ENCODE measurements at regions not wholly inside any gene's neighbourhood (a gene's known extent, or its start where the extent isn't known, plus 50 kb on each side); places are given as distances from the start of the nearest gene placed in this dataset.
"Not testable (repeated sequence)": the region's sequence is repeated elsewhere in the genome, so short reads cannot be mapped to it uniquely, and the experiment has no call there.

DNA sequence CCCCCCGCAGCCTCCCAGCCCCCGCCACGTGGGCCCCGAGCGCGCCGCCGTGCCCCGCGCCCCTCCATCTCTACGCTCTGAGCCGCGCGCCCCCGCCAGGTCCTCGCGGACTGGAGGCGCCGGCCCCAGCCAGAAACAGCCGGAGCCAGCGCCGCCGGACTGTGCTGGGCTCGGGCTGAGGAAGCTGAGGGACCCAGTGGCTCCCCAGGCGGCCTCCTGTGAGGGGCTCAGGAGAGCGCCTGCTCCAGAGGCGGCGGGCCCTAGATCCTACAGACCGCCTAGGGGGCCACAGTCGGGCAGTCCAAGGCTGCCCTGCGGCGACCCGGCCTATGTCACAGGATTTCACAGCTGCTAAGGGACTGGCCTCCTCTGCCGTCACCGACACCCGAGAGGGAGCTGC is 82.1 kb downstream of the NENF start:
- no peaks in the 10 kb centered on the region for H3K4me1 ChIP-seq (ENCODE audit: insufficient read depth, low read length)
- TF ChIP-seq EZH2 (IDR thresholded peaks at IDR 0.05; ENCODE audit: borderline replicate concordance, low read depth, low read length, severe bottlenecking) = no peak
- TF ChIP-seq, protein P1, sequence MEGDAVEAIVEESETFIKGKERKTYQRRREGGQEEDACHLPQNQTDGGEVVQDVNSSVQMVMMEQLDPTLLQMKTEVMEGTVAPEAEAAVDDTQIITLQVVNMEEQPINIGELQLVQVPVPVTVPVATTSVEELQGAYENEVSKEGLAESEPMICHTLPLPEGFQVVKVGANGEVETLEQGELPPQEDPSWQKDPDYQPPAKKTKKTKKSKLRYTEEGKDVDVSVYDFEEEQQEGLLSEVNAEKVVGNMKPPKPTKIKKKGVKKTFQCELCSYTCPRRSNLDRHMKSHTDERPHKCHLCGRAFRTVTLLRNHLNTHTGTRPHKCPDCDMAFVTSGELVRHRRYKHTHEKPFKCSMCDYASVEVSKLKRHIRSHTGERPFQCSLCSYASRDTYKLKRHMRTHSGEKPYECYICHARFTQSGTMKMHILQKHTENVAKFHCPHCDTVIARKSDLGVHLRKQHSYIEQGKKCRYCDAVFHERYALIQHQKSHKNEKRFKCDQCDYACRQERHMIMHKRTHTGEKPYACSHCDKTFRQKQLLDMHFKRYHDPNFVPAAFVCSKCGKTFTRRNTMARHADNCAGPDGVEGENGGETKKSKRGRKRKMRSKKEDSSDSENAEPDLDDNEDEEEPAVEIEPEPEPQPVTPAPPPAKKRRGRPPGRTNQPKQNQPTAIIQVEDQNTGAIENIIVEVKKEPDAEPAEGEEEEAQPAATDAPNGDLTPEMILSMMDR (IDR thresholded peaks at IDR 0.05; ENCODE audit: borderline replicate concordance, extremely low read depth, low read length, poor library complexity, severe bottlenecking) = no peak
- no peak overlapping the region for H3K27ac ChIP-seq (ENCODE audit: low read length)
- H3K36me3 ChIP-seq (ENCODE audit: insufficient read depth, low read length) = no peaks in the 10 kb centered on the region
- H3K27me3 ChIP-seq (ENCODE audit: insufficient read depth, low read length, poor library complexity) = peaks cover 5% of the 10 kb centered on the region
- no peak overlapping the region for H3K4me2 ChIP-seq (ENCODE audit: insufficient read depth, low read length)
- H3K4me3 ChIP-seq (ENCODE audit: low read depth in 1 of 2, low read length in 2 of 2) = no peak overlapping the region
- no peak overlapping the region for H3K9ac ChIP-seq (ENCODE audit: low read depth, low read length)
- no peak for ATAC-seq (ENCODE audit: insufficient read depth, low read depth)
- H3K79me2 ChIP-seq (ENCODE audit: insufficient read depth, low read length) = no peaks in the 10 kb centered on the region
- no peak for DNase-seq
- H2AFZ ChIP-seq (ENCODE audit: low read depth, low read length) = no peak overlapping the region
- no peaks in the 10 kb centered on the region for H3K9me3 ChIP-seq (ENCODE audit: insufficient read depth, low read length, severe bottlenecking)
- no peaks in the 10 kb centered on the region for H4K20me1 ChIP-seq (ENCODE audit: insufficient read depth, low read length)

DNA sequence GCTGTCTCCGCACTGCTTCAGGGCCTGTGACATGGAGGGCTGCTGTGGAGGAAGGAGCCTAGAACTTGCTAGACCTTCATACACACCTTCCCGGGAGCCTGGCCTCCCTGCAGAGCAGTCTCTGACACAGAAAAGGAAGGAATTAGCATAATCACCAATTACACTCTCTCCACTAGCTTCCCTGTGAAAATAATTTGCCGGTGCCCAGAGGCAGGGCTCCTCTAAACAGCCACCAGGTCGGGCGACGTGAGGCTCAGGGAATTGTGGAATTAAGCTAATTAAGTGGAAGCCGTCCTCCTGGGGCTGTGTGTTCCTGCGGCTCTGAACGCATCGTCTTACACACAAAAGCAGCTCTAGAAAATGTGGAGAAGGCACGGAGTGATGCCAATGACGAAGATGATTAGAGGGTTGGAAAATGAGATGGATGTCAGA is 82.6 kb downstream of the NENF start:
- no peaks in the 10 kb centered on the region for H3K4me1 ChIP-seq (ENCODE audit: insufficient read depth, low read length)
- H3K27ac ChIP-seq (ENCODE audit: low read length) = no peak overlapping the region
- H3K79me2 ChIP-seq (ENCODE audit: insufficient read depth, low read length) = no peaks in the 10 kb centered on the region
- no peaks in the 10 kb centered on the region for H4K20me1 ChIP-seq (ENCODE audit: insufficient read depth, low read length)
- TF ChIP-seq, protein P1 (IDR thresholded peaks at IDR 0.05; ENCODE audit: borderline replicate concordance, extremely low read depth, low read length, poor library complexity, severe bottlenecking) = no peak
- no peak for TF ChIP-seq EZH2 (IDR thresholded peaks at IDR 0.05; ENCODE audit: borderline replicate concordance, low read depth, low read length, severe bottlenecking)
- ATAC-seq (ENCODE audit: insufficient read depth, low read depth) = no peak
- no peak overlapping the region for H2AFZ ChIP-seq (ENCODE audit: low read depth, low read length)
- DNase-seq = no peak
- H3K4me3 ChIP-seq (ENCODE audit: low read depth in 1 of 2, low read length in 2 of 2) = no peak overlapping the region
- no peak overlapping the region for H3K4me2 ChIP-seq (ENCODE audit: insufficient read depth, low read length)
- H3K27me3 ChIP-seq (ENCODE audit: insufficient read depth, low read length, poor library complexity) = peaks cover 5% of the 10 kb centered on the region
- no peaks in the 10 kb centered on the region for H3K36me3 ChIP-seq (ENCODE audit: insufficient read depth, low read length)
- no peaks in the 10 kb centered on the region for H3K9me3 ChIP-seq (ENCODE audit: insufficient read depth, low read length, severe bottlenecking)
- H3K9ac ChIP-seq (ENCODE audit: low read depth, low read length) = no peak overlapping the region

DNA sequence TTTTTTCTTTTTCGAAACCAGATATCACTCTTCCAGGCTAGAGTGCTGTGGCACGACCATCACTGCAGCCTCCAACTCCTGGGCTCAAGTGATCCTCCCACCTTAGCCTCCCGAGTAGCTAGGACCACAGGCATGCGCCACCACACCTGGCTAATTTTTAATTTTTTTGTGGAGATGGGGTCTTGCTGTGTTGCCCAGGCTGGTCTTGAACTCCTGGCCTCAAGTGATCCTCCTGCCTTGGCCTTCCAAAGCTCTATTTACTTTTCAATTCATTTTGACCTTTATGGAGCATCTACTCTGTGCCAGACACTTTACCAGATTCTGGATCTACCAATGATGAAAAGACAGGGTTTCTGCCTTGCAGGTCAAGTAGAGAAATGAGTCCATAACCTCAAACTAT is 83.3 kb downstream of the NENF start:
- H3K4me1 ChIP-seq (ENCODE audit: insufficient read depth, low read length) = not testable (repeated sequence)

DNA sequence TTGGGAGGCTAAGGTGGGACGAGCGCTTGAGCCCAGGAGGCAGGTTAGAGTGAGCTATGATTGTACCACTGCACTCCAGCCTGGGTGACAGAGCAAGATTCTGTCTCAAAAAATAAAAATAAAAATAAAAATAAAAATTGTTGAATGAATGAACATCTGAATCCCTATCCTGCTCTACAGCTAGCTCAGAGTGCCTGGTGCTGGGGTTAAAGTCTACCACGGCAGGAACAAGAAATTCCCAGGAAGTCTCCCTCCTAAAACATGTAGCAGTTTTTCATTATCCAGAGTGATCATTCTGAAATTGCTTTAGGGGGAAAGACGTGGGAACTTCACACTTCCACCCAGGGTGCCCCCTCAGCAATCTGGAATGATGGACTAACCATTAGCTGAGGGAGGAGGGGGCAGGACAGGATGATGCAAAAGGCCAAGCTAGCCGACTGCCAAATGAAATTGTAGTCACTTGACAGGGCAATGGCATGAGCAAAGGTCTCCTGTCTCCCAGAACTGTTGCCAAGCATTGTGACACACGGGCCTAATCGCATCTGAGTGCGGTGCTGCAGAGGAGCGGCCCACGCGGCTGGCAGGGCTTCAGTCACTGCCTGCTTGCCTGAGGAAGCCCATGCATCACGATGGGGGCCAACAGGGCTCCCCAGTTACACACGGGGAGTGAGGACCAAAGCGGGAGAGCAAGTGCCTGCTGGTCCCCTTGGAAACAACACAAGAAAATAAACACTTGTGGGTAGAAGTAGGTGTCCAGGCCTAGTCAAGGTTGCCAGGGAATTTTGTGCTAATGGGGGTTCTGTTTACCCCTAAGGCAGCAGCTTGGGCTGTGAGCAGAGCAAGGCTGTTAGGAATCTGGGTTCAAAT is 85.7 kb downstream of the NENF start:
- Histone ChIP-seq H3K36me3 (ENCODE audit: insufficient read depth, low read length) (no peaks in the 10 kb centered on the region), H3K79me2 (ENCODE audit: insufficient read depth, low read length) (no peaks in the 10 kb centered on the region), H3K4me1 (ENCODE audit: insufficient read depth, low read length) (no peaks in the 10 kb centered on the region), H3K4me3 (ENCODE audit: low read depth in 1 of 2, low read length in 2 of 2) (no peak overlapping the region), H3K9me3 (ENCODE audit: insufficient read depth, low read length, severe bottlenecking) (no peaks in the 10 kb centered on the region), H3K9ac (ENCODE audit: low read depth, low read length) (no peak overlapping the region), H2AFZ (ENCODE audit: low read depth, low read length) (no peak overlapping the region), H3K4me2 (ENCODE audit: insufficient read depth, low read length) (no peak overlapping the region), H3K27me3 (ENCODE audit: insufficient read depth, low read length, poor library complexity) (peaks cover 11% of the 10 kb centered on the region), H4K20me1 (ENCODE audit: insufficient read depth, low read length) (no peaks in the 10 kb centered on the region), H3K27ac (ENCODE audit: low read length) (no peak overlapping the region)
- no peak for DNase-seq
- no peak for ATAC-seq (ENCODE audit: insufficient read depth, low read depth)
- TF ChIP-seq, protein P1 (IDR thresholded peaks at IDR 0.05; ENCODE audit: borderline replicate concordance, extremely low read depth, low read length, poor library complexity, severe bottlenecking) = no peak
- no peak for TF ChIP-seq EZH2 (IDR thresholded peaks at IDR 0.05; ENCODE audit: borderline replicate concordance, low read depth, low read length, severe bottlenecking)

More for the DNA sequence above, 83.3 kb downstream of the NENF start:
- not testable (repeated sequence) for H3K79me2 ChIP-seq (ENCODE audit: insufficient read depth, low read length); H2AFZ ChIP-seq (ENCODE audit: low read depth, low read length); DNase-seq; ATAC-seq (ENCODE audit: insufficient read depth, low read depth); H3K36me3 ChIP-seq (ENCODE audit: insufficient read depth, low read length); H3K4me3 ChIP-seq (ENCODE audit: low read depth in 1 of 2, low read length in 2 of 2); H3K4me2 ChIP-seq (ENCODE audit: insufficient read depth, low read length); H3K9me3 ChIP-seq (ENCODE audit: insufficient read depth, low read length, severe bottlenecking); H3K9ac ChIP-seq (ENCODE audit: low read depth, low read length); H3K27ac ChIP-seq (ENCODE audit: low read length); H3K27me3 ChIP-seq (ENCODE audit: insufficient read depth, low read length, poor library complexity); H4K20me1 ChIP-seq (ENCODE audit: insufficient read depth, low read length)
